Keratinocyte (primary cell): ENCODE measurements at regions not wholly inside any gene's neighbourhood (a gene's known extent, or its start where the extent isn't known, plus 50 kb on each side); places are given as distances from the start of the nearest gene placed in this dataset.

Source experiments
- DNase-seq: peaks from one replicate; pipeline ENCODE4 v3.0.0-alpha.2; 2011; ENCODE audit warnings: low read depth, missing footprints, low spot score
- FAIRE-seq: peaks from 2 replicates; lab custom pipeline; 2011; peaks lifted over from hg19 to GRCh38; lab: Jason Lieb, UNC
- H2AFZ ChIP-seq: 2 replicates; pipeline ENCODE4 v1.6.0; 2012; ENCODE audit warnings: low read length, control low read depth, inconsistent platforms; ENCODE audit not compliant: control insufficient read depth
- H3K27ac ChIP-seq: 2 replicates; pipeline ENCODE4 v1.5.1; 2011; ENCODE audit warnings: low read length; ENCODE audit not compliant: control insufficient read depth, insufficient read depth
- H3K27me3 ChIP-seq: 3 replicates; pipeline ENCODE4 v1.6.0; 2011; ENCODE audit warnings: low read length; ENCODE audit not compliant: control insufficient read depth, insufficient read depth; ENCODE audit errors: extremely low read depth
- H3K36me3 ChIP-seq, 2 experiments: 2 replicates in 1 of 2; 3 replicates in 1 of 2; pipeline ENCODE4 v1.5.1; 2011; ENCODE audit warnings: low read length in 2 of 2, mild to moderate bottlenecking in 1 of 2; ENCODE audit not compliant: control insufficient read depth in 2 of 2, insufficient read depth in 2 of 2; ENCODE audit errors: extremely low read depth in 1 of 2
- H3K4me1 ChIP-seq: 3 replicates; pipeline ENCODE4 v1.5.1; 2011; ENCODE audit warnings: low read length; ENCODE audit not compliant: control insufficient read depth, insufficient read depth; ENCODE audit errors: extremely low read depth
- H3K4me2 ChIP-seq: 3 replicates; pipeline ENCODE4 v1.6.0; 2011; ENCODE audit warnings: low read depth, low read length; ENCODE audit not compliant: control insufficient read depth, insufficient read depth; ENCODE audit errors: extremely low read depth
- H3K4me3 ChIP-seq, 3 experiments: fragments of 200-600 bp in 1 of 3; sonication (generic) in 1 of 3; 2 replicates in 2 of 3; 3 replicates in 1 of 3; pipeline ENCODE4 v1.5.1; 2011 to 2016; ENCODE audit warnings: low read length in 3 of 3, mild to moderate bottlenecking in 3 of 3, control low read depth in 2 of 3, inconsistent platforms in 1 of 3, low read depth in 1 of 3, mixed read lengths in 1 of 3, mixed run types in 1 of 3, moderate library complexity in 1 of 3; ENCODE audit not compliant: control insufficient read depth in 2 of 3, insufficient read depth in 2 of 3; ENCODE audit errors: extremely low read depth in 1 of 3
- H3K79me2 ChIP-seq: 2 replicates; pipeline ENCODE4 v1.6.0; 2012; ENCODE audit warnings: low read length; ENCODE audit not compliant: control insufficient read depth, insufficient read depth
- H3K9ac ChIP-seq: 3 replicates; pipeline ENCODE4 v1.6.0; 2011; ENCODE audit warnings: low read length; ENCODE audit not compliant: control insufficient read depth, insufficient read depth; ENCODE audit errors: extremely low read depth
- H3K9me1 ChIP-seq: 3 replicates; pipeline ENCODE4 v1.6.0; 2011; ENCODE audit warnings: low read length; ENCODE audit not compliant: control insufficient read depth, insufficient read depth; ENCODE audit errors: extremely low read depth
- H3K9me3 ChIP-seq: 2 replicates; pipeline ENCODE4 v1.5.1; 2012; ENCODE audit warnings: low read depth, low read length; ENCODE audit not compliant: control insufficient read depth
- H4K20me1 ChIP-seq: 3 replicates; pipeline ENCODE4 v1.6.0; 2011; ENCODE audit warnings: low read length; ENCODE audit not compliant: control insufficient read depth, insufficient read depth; ENCODE audit errors: extremely low read depth
- CTCF ChIP-seq, 3 experiments: IDR thresholded peaks in 1 of 3; conservative IDR thresholded peaks in 1 of 3; optimal IDR thresholded peaks in 1 of 3; 2 replicates in 2 of 3; 3 replicates in 1 of 3; pipeline versions ENCODE3 to v1.5.1; 2011; ENCODE audit warnings: low read length in 3 of 3, mild to moderate bottlenecking in 3 of 3, moderate library complexity in 2 of 3, control low read depth in 1 of 3, inconsistent platforms in 1 of 3; ENCODE audit not compliant: insufficient read depth in 2 of 3; ENCODE audit errors: extremely low read depth in 1 of 3
- EZH2 ChIP-seq: IDR thresholded peaks from one replicate; pipeline ENCODE4 v1.6.1; 2012; ENCODE audit warnings: inconsistent platforms, mild to moderate bottlenecking, low read length, moderate library complexity
- dilution Hi-C: fragments of 300-500 bp; cut with MboI; formaldehyde crosslinking; loops from one replicate; pipeline ENCODE4 v1.7.0; 2020; ENCODE audit warnings: low sequenced_read_pairs; ENCODE audit not compliant: extremely low pct_ligation_motif_present

DNA sequence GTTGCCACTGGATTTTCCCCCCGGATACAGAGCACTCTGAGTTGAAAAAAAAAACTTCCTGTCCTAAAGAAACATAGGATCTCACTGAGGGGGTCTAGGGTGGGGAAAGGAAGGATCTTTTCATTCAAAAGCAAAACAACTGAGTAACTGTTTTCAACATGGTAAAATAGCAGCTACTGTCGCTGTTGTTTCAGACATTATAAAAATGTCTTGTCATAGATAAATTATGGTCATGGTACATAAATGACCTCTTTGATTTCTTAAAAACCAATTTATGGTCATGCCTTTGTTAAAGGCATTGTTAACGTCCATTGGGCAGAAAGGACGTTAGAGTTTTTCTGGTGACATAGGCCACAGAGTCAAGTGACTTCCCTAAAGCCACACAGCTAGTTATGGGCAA, 180.4 kb upstream of the DTNBP1 start:
- no peak overlapping the region for H3K4me2 ChIP-seq
- no peaks in the 10 kb centered on the region for H3K4me1 ChIP-seq
- no peak overlapping the region for H3K9ac ChIP-seq
- FAIRE-seq (no peak), DNase-seq (no peak)
- TF ChIP-seq EZH2 (no peak), CTCF (optimal IDR thresholded peaks at IDR 0.05 in 1 of 3, IDR thresholded peaks at IDR 0.05 in 1 of 3, conservative IDR thresholded peaks at IDR 0.05 in 1 of 3; ENCODE audit: extremely low read depth in 1 of 3, insufficient read depth in 2 of 3, low read length in 3 of 3) (no peak)
- no peaks in the 10 kb centered on the region for H4K20me1 ChIP-seq
- H2AFZ ChIP-seq = no peak overlapping the region
- no peaks in the 10 kb centered on the region for H3K9me1 ChIP-seq
- no peaks in the 10 kb centered on the region for H3K9me3 ChIP-seq
- no peak overlapping the region for H3K4me3 ChIP-seq
- no peaks in the 10 kb centered on the region for H3K27me3 ChIP-seq
- no peak overlapping the region for H3K27ac ChIP-seq
- dilution Hi-C loops = no loop called here
- H3K79me2 ChIP-seq = no peaks in the 10 kb centered on the region
- no peaks in the 10 kb centered on the region for H3K36me3 ChIP-seq

GRCh38 chr6:15842727-15843117, 179.9 kb upstream of the DTNBP1 start:
- dilution Hi-C loops = no loop called here

More at GRCh38 chr6:15842727-15843117, 179.9 kb upstream of the DTNBP1 start:
- Histone ChIP-seq H2AFZ (no peak overlapping the region), H3K79me2 (no peaks in the 10 kb centered on the region), H3K36me3 (no peaks in the 10 kb centered on the region), H3K9me3 (no peaks in the 10 kb centered on the region), H3K4me1 (no peaks in the 10 kb centered on the region), H3K4me3 (no peak overlapping the region), H3K27me3 (no peaks in the 10 kb centered on the region), H3K9me1 (no peaks in the 10 kb centered on the region), H4K20me1 (no peaks in the 10 kb centered on the region), H3K4me2 (no peak overlapping the region), H3K9ac (no peak overlapping the region), H3K27ac (no peak overlapping the region)
- no peak for TF ChIP-seq CTCF (optimal IDR thresholded peaks at IDR 0.05 in 1 of 3, IDR thresholded peaks at IDR 0.05 in 1 of 3, conservative IDR thresholded peaks at IDR 0.05 in 1 of 3; ENCODE audit: extremely low read depth in 1 of 3, insufficient read depth in 2 of 3, low read length in 3 of 3)
- TF ChIP-seq EZH2 = no peak
- DNase-seq (no peak), FAIRE-seq (no peak)
